ENCODE measurements at regions not wholly inside any gene's neighbourhood (a gene's known extent, or its start where the extent isn't known, plus 50 kb on each side); places are given as distances from the start of the nearest gene placed in this dataset.

DNA sequence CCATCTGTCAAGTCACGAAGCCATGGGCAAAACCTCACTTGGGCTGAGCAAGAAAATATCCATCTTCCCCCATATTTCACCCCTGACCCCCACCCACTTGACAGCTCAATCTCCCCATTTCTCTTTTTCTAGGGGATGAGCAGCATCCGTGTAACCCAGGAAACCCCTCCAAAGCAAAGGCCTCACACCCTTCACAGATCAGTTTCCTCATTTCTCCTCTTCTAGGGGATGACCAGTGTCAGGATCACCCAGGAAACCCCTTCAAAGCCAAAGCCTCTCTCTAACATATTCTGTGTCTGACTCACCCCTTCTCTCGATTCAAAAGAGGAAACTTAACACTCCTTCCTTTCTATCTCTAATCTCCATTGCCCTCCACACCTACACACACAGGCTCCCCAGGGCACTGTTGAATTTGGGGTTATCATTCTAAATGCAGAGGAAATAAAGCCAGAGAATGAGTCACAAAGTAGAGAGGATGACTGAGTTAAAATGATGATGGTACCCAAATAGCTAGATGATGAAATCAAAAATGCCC lies 439.7 kb downstream of the BUD13 start:
- Histone ChIP-seq H3K4me1 (no peaks in the 10 kb centered on the region), H3K27ac (no peak overlapping the region), H3K27me3 (no peaks in the 10 kb centered on the region), H3K9me3 (no peaks in the 10 kb centered on the region), H3K36me3 (ENCODE audit: low read depth, missing control alignments) (no peaks in the 10 kb centered on the region), H3K4me3 (no peak overlapping the region)
- intact Hi-C loops (cut with DNase I; ENCODE audit: low total_unique reads), result no loop called here
- 75 to 77% methylated on average over 3 of the region's 3 CpGs for WGBS, 2 donors
- DNase-seq, result no peak
- no peak for TF ChIP-seq POLR2A (IDR thresholded peaks at IDR 0.05)
- TF ChIP-seq, protein P1, sequence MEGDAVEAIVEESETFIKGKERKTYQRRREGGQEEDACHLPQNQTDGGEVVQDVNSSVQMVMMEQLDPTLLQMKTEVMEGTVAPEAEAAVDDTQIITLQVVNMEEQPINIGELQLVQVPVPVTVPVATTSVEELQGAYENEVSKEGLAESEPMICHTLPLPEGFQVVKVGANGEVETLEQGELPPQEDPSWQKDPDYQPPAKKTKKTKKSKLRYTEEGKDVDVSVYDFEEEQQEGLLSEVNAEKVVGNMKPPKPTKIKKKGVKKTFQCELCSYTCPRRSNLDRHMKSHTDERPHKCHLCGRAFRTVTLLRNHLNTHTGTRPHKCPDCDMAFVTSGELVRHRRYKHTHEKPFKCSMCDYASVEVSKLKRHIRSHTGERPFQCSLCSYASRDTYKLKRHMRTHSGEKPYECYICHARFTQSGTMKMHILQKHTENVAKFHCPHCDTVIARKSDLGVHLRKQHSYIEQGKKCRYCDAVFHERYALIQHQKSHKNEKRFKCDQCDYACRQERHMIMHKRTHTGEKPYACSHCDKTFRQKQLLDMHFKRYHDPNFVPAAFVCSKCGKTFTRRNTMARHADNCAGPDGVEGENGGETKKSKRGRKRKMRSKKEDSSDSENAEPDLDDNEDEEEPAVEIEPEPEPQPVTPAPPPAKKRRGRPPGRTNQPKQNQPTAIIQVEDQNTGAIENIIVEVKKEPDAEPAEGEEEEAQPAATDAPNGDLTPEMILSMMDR (IDR thresholded peaks at IDR 0.05), result no peak

GRCh38 chr11:116332391-116332790 lies 440.4 kb downstream of the BUD13 start:
- DNase-seq, result no peak
- intact Hi-C loops (cut with DNase I; ENCODE audit: low total_unique reads), result no loop called here
- no peak overlapping the region for H3K4me3 ChIP-seq
- TF ChIP-seq, protein P1 (IDR thresholded peaks at IDR 0.05), result no peak
- TF ChIP-seq POLR2A (IDR thresholded peaks at IDR 0.05), result no peak
- no peak overlapping the region for H3K27ac ChIP-seq
- H3K36me3 ChIP-seq (ENCODE audit: low read depth, missing control alignments), result no peaks in the 10 kb centered on the region
- H3K9me3 ChIP-seq, result no peaks in the 10 kb centered on the region
- H3K27me3 ChIP-seq, result no peaks in the 10 kb centered on the region
- no peaks in the 10 kb centered on the region for H3K4me1 ChIP-seq
- 70 to 80% methylated on average over 8 of the region's 8 CpGs for WGBS, 2 donors

GRCh38 chr11:116331381-116331780 lies 441.4 kb downstream of the BUD13 start:
- DNase-seq, result no peak
- no peak for TF ChIP-seq POLR2A (IDR thresholded peaks at IDR 0.05)
- TF ChIP-seq, protein P1 (IDR thresholded peaks at IDR 0.05), result no peak
- intact Hi-C loops (cut with DNase I; ENCODE audit: low total_unique reads), result no loop called here
- H3K4me3 ChIP-seq, result no peak overlapping the region
- WGBS, 2 donors, result 86 to 88% methylated on average over 4 of the region's 4 CpGs
- H3K9me3 ChIP-seq, result no peaks in the 10 kb centered on the region
- no peak overlapping the region for H3K27ac ChIP-seq
- H3K36me3 ChIP-seq (ENCODE audit: low read depth, missing control alignments), result no peaks in the 10 kb centered on the region
- no peaks in the 10 kb centered on the region for H3K4me1 ChIP-seq
- no peaks in the 10 kb centered on the region for H3K27me3 ChIP-seq

GRCh38 chr11:116330439-116331185 lies 442.2 kb downstream of the BUD13 start:
- Histone ChIP-seq H3K9me3 (no peaks in the 10 kb centered on the region), H3K4me3 (no peak overlapping the region), H3K27me3 (no peaks in the 10 kb centered on the region), H3K36me3 (ENCODE audit: low read depth, missing control alignments) (no peaks in the 10 kb centered on the region), H3K4me1 (no peaks in the 10 kb centered on the region), H3K27ac (no peak overlapping the region)
- no peak for DNase-seq
- intact Hi-C loops (cut with DNase I; ENCODE audit: low total_unique reads), result no loop called here
- no peak for TF ChIP-seq POLR2A (IDR thresholded peaks at IDR 0.05)
- TF ChIP-seq, protein P1 (IDR thresholded peaks at IDR 0.05), result no peak
- 92 to 95% methylated on average over 3 to 7 of the region's 7 CpGs for WGBS, 2 donors
